Mucosa of stomach (tissue), 1 donor: ENCODE measurements at regions not wholly inside any gene's neighbourhood (a gene's known extent, or its start where the extent isn't known, plus 50 kb on each side); places are given as distances from the start of the nearest gene placed in this dataset.

Experiments used
- H3K27me3 ChIP-seq: one replicate; pipeline ENCODE4 v1.7.0; 2013; ENCODE audit warnings: mild to moderate bottlenecking, low read length; ENCODE audit not compliant: control insufficient read depth, insufficient read depth
- H3K36me3 ChIP-seq: one replicate; pipeline ENCODE4 v1.7.0; 2013; ENCODE audit warnings: low read length; ENCODE audit not compliant: control insufficient read depth, insufficient read depth
- H3K4me1 ChIP-seq: one replicate; pipeline ENCODE4 v1.7.0; 2013; ENCODE audit warnings: mild to moderate bottlenecking, low read length; ENCODE audit not compliant: control insufficient read depth, insufficient read depth
- H3K4me3 ChIP-seq: one replicate; pipeline ENCODE4 v1.7.0; 2013; ENCODE audit warnings: low read length
- H3K9ac ChIP-seq: one replicate; pipeline ENCODE4 v1.7.0; 2013; ENCODE audit warnings: mild to moderate bottlenecking, low read length, moderate library complexity
- H3K9me3 ChIP-seq: one replicate; pipeline ENCODE4 v1.7.0; 2013; ENCODE audit warnings: mild to moderate bottlenecking, low read length, moderate library complexity; ENCODE audit not compliant: control insufficient read depth
- donor health status: Pancreatic carcinoma.

GRCh38 chr20:20955892-20956291, 150.3 kb downstream of the LINC00237 start:
- no peak overlapping the region for H3K4me3 ChIP-seq
- H3K4me1 ChIP-seq, result no peaks in the 10 kb centered on the region
- no peak overlapping the region for H3K9ac ChIP-seq
- no peaks in the 10 kb centered on the region for H3K36me3 ChIP-seq
- no peaks in the 10 kb centered on the region for H3K27me3 ChIP-seq
- H3K9me3 ChIP-seq, result no peaks in the 10 kb centered on the region

GRCh38 chr20:20953738-20954618, 152.2 kb downstream of the LINC00237 start:
- no peaks in the 10 kb centered on the region for H3K9me3 ChIP-seq
- H3K9ac ChIP-seq, result no peak overlapping the region
- H3K4me1 ChIP-seq, result no peaks in the 10 kb centered on the region
- no peaks in the 10 kb centered on the region for H3K36me3 ChIP-seq
- no peaks in the 10 kb centered on the region for H3K27me3 ChIP-seq
- no peak overlapping the region for H3K4me3 ChIP-seq

DNA sequence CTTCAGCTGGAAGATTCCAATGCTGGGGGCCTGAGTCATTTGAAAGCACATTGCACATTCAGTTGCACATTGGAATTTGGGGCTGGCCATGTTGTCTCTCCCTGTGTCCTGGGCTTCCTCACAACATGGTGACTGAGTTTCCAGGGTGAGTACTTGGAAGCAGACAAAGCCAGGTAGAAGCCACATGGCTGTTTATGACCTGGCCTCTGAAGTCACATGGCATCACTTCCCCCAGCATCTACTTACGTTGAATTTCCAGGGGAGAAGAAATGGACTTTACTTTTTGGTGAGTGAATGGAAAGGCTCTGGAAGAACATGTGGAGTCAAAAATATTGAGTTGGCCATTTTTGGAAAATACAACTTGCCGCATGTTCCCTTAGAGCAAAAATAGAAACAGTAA, 155.5 kb downstream of the LINC00237 start:
- Histone ChIP-seq H3K9me3 (no peaks in the 10 kb centered on the region), H3K4me3 (no peak overlapping the region), H3K4me1 (no peaks in the 10 kb centered on the region), H3K27me3 (no peaks in the 10 kb centered on the region), H3K36me3 (no peaks in the 10 kb centered on the region), H3K9ac (no peak overlapping the region)

- Histone ChIP-seq H3K9me3 (no peaks in the 10 kb centered on the region), H3K9ac (no peak overlapping the region), H3K4me1 (no peaks in the 10 kb centered on the region), H3K36me3 (no peaks in the 10 kb centered on the region), H3K4me3 (no peak overlapping the region), H3K27me3 (no peaks in the 10 kb centered on the region)
These were observed 159.9 kb downstream of the LINC00237 start for GRCh38 chr20:20946122-20946759.

DNA sequence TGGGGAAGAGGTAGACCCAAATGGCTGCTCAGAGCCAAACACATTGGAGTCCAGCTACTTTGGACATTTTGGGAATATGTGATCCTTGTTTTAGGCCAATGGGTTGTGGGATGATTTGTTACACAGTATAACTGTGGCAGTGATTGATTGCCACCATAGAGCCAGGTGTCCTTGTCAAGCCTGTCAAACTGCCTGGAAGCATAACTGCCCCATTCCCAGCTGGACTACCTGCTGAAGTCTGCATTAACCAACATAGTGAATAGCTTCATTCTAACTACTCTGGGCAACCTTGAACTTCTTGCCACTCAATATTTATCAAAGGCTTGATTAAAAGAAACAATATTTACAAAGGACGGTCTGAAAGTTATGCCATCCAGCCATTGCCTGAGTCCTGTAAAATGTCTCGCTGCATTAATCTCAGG, 164.7 kb downstream of the LINC00237 start:
- Histone ChIP-seq H3K4me1 (no peaks in the 10 kb centered on the region), H3K9ac (no peak overlapping the region), H3K36me3 (no peaks in the 10 kb centered on the region), H3K27me3 (no peaks in the 10 kb centered on the region), H3K4me3 (no peak overlapping the region), H3K9me3 (no peaks in the 10 kb centered on the region)

DNA sequence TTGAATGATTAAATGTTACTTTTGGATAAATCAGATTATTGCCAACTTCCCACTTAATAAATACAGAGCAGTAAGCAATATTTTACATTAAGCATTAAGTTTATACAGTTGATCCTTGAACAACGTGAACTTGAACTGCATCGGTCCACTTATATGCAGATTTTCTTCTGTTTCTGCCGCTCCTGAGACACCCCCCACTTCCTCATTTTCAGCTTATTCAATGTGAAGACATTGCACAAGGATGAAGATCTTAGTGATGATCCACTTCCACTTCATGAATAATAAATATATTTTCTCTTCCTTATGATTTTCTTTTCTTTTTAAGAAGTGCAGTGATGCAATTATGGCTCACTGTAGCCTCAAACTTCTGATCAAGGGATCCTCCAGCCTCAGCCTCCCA, 167.2 kb downstream of the LINC00237 start:
- H3K9me3 ChIP-seq, result no peaks in the 10 kb centered on the region
- H3K4me1 ChIP-seq, result no peaks in the 10 kb centered on the region
- no peak overlapping the region for H3K9ac ChIP-seq
- H3K36me3 ChIP-seq, result no peaks in the 10 kb centered on the region
- no peaks in the 10 kb centered on the region for H3K27me3 ChIP-seq
- no peak overlapping the region for H3K4me3 ChIP-seq

DNA sequence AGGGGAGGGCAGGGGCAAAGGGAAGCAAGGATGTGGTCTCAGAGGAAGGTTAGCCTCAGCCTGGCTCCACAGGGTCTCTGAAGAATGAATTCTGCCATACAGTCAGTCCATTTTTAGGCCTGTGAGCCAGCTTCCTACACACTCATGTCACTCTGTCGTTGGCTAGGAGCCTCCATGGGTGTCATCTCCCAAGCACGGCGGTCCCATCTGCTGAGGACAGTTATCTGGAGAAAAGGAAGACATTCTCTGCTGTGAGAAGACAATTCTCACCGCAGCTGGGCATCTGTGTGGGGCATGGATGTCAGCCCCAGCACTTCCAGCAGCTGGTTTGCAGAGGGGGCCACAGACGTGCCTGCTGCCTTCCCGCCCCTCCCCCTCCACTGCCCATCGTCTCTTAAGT, 167.6 kb downstream of the LINC00237 start:
- H3K4me3 ChIP-seq, result no peak overlapping the region
- H3K27me3 ChIP-seq, result no peaks in the 10 kb centered on the region
- H3K36me3 ChIP-seq, result no peaks in the 10 kb centered on the region
- H3K9ac ChIP-seq, result no peak overlapping the region
- no peaks in the 10 kb centered on the region for H3K9me3 ChIP-seq
- no peaks in the 10 kb centered on the region for H3K4me1 ChIP-seq

- Histone ChIP-seq H3K9ac (no peak overlapping the region), H3K4me1 (no peaks in the 10 kb centered on the region)
These were observed 168.0 kb downstream of the LINC00237 start for GRCh38 chr20:20938131-20938530.

DNA sequence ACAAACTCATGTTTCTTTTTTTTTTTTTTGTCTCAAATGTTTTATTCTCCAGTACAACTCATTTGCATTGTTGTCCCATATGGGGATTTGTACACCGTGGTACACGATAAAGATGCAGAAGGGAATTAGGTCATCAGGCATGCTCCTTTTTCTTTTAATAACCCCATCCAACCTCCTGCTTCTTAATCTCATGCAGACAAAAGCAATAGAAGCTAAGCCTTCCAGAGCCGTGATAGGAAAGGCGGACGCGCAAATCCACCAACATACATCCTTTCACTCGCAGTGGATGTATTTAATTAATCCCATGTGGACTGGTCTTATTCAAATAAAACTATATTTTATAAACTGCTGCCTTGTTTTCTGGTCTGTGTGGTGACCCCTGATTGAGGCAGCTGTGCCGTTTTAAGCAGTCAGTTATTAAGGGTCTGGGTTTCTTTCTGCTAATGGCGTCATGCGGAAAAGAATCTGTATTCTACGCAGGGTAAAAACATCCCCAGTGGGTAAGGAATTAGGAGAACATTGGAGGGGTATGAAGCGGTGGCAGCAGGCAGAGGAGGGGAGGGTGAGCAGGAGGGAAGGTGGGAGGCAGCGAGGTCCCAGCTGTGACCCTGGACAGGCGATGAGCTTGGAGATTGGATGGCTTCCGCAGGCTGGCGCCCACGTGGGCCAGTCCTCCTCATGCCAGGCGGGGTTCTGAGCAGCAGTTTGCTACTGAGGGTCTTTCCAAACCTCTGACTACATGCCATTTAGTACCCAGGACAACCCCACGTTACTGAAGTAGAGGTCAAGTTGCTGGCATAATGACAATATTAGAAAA, 172.8 kb downstream of the LINC00237 start:
- H3K27me3 ChIP-seq, result no peaks in the 10 kb centered on the region
- H3K4me1 ChIP-seq, result no peaks in the 10 kb centered on the region
- H3K9ac ChIP-seq, result no peak overlapping the region
- H3K36me3 ChIP-seq, result no peaks in the 10 kb centered on the region
- no peak overlapping the region for H3K4me3 ChIP-seq
- no peaks in the 10 kb centered on the region for H3K9me3 ChIP-seq

More at GRCh38 chr20:20938131-20938530, 168.0 kb downstream of the LINC00237 start:
- Histone ChIP-seq H3K4me3 (no peak overlapping the region), H3K27me3 (no peaks in the 10 kb centered on the region), H3K36me3 (no peaks in the 10 kb centered on the region), H3K9me3 (no peaks in the 10 kb centered on the region)

DNA sequence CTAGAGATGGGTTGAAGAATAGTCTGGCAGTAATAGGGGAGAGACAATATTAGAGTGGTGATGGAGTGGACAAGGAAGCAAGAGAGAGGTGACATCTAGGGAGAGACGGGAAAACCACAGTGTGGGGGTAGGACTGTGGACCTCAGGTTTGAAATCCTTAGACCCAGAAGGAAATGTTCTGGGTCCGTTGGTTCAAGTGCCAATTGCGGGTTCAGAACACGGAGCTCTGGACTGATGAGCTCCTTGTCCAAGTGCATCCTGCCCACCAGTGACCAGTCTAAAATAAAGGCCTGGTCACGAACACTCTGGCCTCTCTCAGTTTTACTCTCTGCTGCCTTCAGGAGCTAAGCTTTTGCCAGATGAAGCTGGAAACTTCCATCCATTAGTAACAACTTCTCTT, 174.0 kb downstream of the LINC00237 start:
- H3K9ac ChIP-seq, result no peak overlapping the region
- H3K4me3 ChIP-seq, result no peak overlapping the region
- H3K9me3 ChIP-seq, result no peaks in the 10 kb centered on the region
- H3K4me1 ChIP-seq, result no peaks in the 10 kb centered on the region
- H3K36me3 ChIP-seq, result no peaks in the 10 kb centered on the region
- no peaks in the 10 kb centered on the region for H3K27me3 ChIP-seq

GRCh38 chr20:20931632-20932031, 174.5 kb downstream of the LINC00237 start:
- Histone ChIP-seq H3K36me3 (no peaks in the 10 kb centered on the region), H3K27me3 (no peaks in the 10 kb centered on the region), H3K4me1 (no peaks in the 10 kb centered on the region), H3K9ac (no peak overlapping the region), H3K9me3 (no peaks in the 10 kb centered on the region), H3K4me3 (no peak overlapping the region)

DNA sequence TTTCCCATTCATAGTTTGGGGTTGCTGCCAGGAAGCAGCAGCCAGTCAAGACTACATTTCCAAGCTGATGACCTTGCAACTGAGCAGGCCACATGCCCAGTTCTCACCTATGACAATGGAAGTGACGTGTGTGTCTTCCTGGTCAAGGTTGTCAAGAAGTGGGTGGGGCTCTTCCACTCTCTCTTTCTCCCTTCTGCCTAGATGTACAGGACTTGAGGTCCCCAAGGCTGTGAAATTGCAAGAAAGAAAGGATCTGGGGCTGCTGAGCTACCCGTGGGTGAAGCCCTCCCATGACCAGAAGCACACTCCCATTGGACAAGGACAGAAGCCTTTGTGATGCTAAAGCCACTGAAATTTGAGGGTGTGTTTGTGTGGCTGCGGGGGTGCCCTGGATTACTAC, 175.1 kb downstream of the LINC00237 start:
- Histone ChIP-seq H3K9ac (no peak overlapping the region), H3K4me1 (no peaks in the 10 kb centered on the region), H3K9me3 (no peaks in the 10 kb centered on the region), H3K4me3 (no peak overlapping the region), H3K27me3 (no peaks in the 10 kb centered on the region), H3K36me3 (no peaks in the 10 kb centered on the region)
